Lower leg skin (tissue), 4 donors: ENCODE measurements at regions not wholly inside any gene's neighbourhood (a gene's known extent, or its start where the extent isn't known, plus 50 kb on each side); places are given as distances from the start of the nearest gene placed in this dataset.

Experiments used
- DNase-seq, 2 donors: peaks; one replicate each; pipeline ENCODE4 v3.0.0-alpha.2; 2019; ENCODE audit warnings: low spot score in 2 of 2
- H3K4me3 ChIP-seq: fragments of 200-600 bp; sonication (generic); 2 replicates; pipeline ENCODE4 v1.5.1; 2017; ENCODE audit warnings: mild to moderate bottlenecking, low read depth; ENCODE audit not compliant: poor library complexity, severe bottlenecking
- CTCF ChIP-seq, 3 donors: fragments of 450-650 bp; IDR thresholded peaks; one replicate each; pipeline ENCODE4 v1.5.1; 2016; ENCODE audit warnings: antibody characterized with exemption in 3 of 3, mild to moderate bottlenecking in 3 of 3, moderate library complexity in 2 of 3
- POLR2A ChIP-seq, 2 donors: fragments of 450-650 bp; IDR thresholded peaks; one replicate each; pipeline ENCODE4 v1.6.1; 2016 to 2017; ENCODE audit warnings: antibody characterized with exemption in 2 of 2, mild to moderate bottlenecking in 1 of 2, moderate library complexity in 1 of 2
- WGBS, 2 donors: methylation state at CpG; one replicate each; pipeline ENCODE4 v1.1.5; 2018; 5-methylcytosine and 5-hydroxymethylcytosine counted together
- intact Hi-C: fragments of 100-400 bp; cut with DNase I; formaldehyde crosslinking; loops from one replicate; pipeline ENCODE4 v1.15.0; 2023; ENCODE audit warnings: low total_unique reads

GRCh38 chr6:113004054-113004453, 656.9 kb downstream of the RFPL4B start:
- H3K4me3 ChIP-seq, result no peak overlapping the region
- WGBS, 2 donors, result 75 to 90% methylated on average over 1 of the region's 1 CpG
- TF ChIP-seq POLR2A (IDR thresholded peaks at IDR 0.05) (no peak), CTCF (IDR thresholded peaks at IDR 0.05) (no peak)
- intact Hi-C loops, result no loop called here
- no peak for DNase-seq

GRCh38 chr6:113004470-113005270, 657.5 kb downstream of the RFPL4B start:
- intact Hi-C loops, result no loop called here
- DNase-seq, result no peak
- TF ChIP-seq CTCF (IDR thresholded peaks at IDR 0.05) (no peak), POLR2A (IDR thresholded peaks at IDR 0.05) (no peak)
- H3K4me3 ChIP-seq, result no peak overlapping the region
- 47 to 52% methylated on average over 3 of the region's 3 CpGs for WGBS, 2 donors

- H3K4me3 ChIP-seq, result no peak overlapping the region
- intact Hi-C loops, result no loop called here
- no peak for TF ChIP-seq POLR2A (IDR thresholded peaks at IDR 0.05)
- TF ChIP-seq CTCF (IDR thresholded peaks at IDR 0.05), result no peak
- 85 to 91% methylated on average over 2 of the region's 2 CpGs for WGBS, 2 donors
- no peak for DNase-seq
Observed at GRCh38 chr6:113006494-113006893, 659.4 kb downstream of the RFPL4B start.

- TF ChIP-seq CTCF (IDR thresholded peaks at IDR 0.05) (no peak), POLR2A (IDR thresholded peaks at IDR 0.05) (no peak)
- 22 to 34% methylated on average over 1 of the region's 1 CpG for whole genome bisulfite sequencing, 2 donors
- DNase-seq, result no peak
- no peak overlapping the region for H3K4me3 ChIP-seq
- intact Hi-C loops, result no loop called here
Observed at GRCh38 chr6:113009682-113010081, 662.6 kb downstream of the RFPL4B start.

- WGBS, 2 donors, result 87 to 93% methylated on average over 3 of the region's 3 CpGs
- intact Hi-C loops, result no loop called here
- H3K4me3 ChIP-seq, result no peak overlapping the region
- TF ChIP-seq POLR2A (IDR thresholded peaks at IDR 0.05) (no peak), CTCF (IDR thresholded peaks at IDR 0.05) (no peak)
- DNase-seq, result no peak
Observed at GRCh38 chr6:113010196-113010989, 663.3 kb downstream of the RFPL4B start.
